IMR-90 (cell line): ENCODE measurements at regions not wholly inside any gene's neighbourhood (a gene's known extent, or its start where the extent isn't known, plus 50 kb on each side); places are given as distances from the start of the nearest gene placed in this dataset.

Source experiments
- ATAC-seq: fragments of 200-7000 bp; cut with Tn5 transposase; 2 replicates; pipeline ENCODE4 v1.9.1; 2020; ENCODE audit warnings: low read depth, mild to moderate bottlenecking, moderate library complexity
- BruUV-seq: library from RNA; stranded (reverse); fragments of 400-500 nt; replicated peaks from 2 replicates; lab custom pipeline; 2021; lab: Mats Ljungman, UMichigan
- CTCF ChIA-PET: fragments of 300-600 bp; formaldehyde crosslinking; extraction: SDS; loops from one replicate; lab custom pipeline; 2021; ENCODE audit warnings: antibody characterized with exemption; lab: Yijun Ruan, JAX
- POLR2A ChIA-PET: fragments of 300-600 bp; sonication (Branson Sonifier 250); formaldehyde crosslinking; loops from one replicate; lab custom pipeline; 2022; ENCODE audit warnings: antibody characterized with exemption; ENCODE audit not compliant: unreplicated experiment; lab: Charles Lee
- DNase-seq: peaks from one replicate; pipeline ENCODE4 v3.0.0; 2013
- H2AFZ ChIP-seq: replicated peaks from 2 replicates; pipeline ENCODE3; 2013; ENCODE audit warnings: low read length, mild to moderate bottlenecking; ENCODE audit not compliant: poor library complexity
- H2AK5ac ChIP-seq: 2 replicates; pipeline ENCODE4 v1.6.1; 2013; ENCODE audit warnings: low read depth, low read length, inconsistent platforms
- H2AK9ac ChIP-seq: replicated peaks from 2 replicates; pipeline ENCODE3; 2013; ENCODE audit warnings: mild to moderate bottlenecking, low read depth, low read length, moderate library complexity; ENCODE audit not compliant: poor library complexity
- H2BK120ac ChIP-seq: 2 replicates; pipeline ENCODE4 v1.6.1; 2013; ENCODE audit warnings: low read depth, low read length, inconsistent platforms
- H2BK15ac ChIP-seq: 3 replicates; pipeline ENCODE4 v1.6.1; 2013; ENCODE audit warnings: low read depth, low read length, inconsistent platforms
- H2BK20ac ChIP-seq: 2 replicates; pipeline ENCODE4 v1.6.1; 2013; ENCODE audit warnings: low read depth, mild to moderate bottlenecking, inconsistent platforms, low read length, moderate library complexity
- H2BK5ac ChIP-seq: 2 replicates; pipeline ENCODE4 v1.6.1; 2013; ENCODE audit warnings: mild to moderate bottlenecking, low read depth, low read length, inconsistent platforms; ENCODE audit not compliant: poor library complexity, severe bottlenecking
- H3K14ac ChIP-seq: replicated peaks from 2 replicates; pipeline ENCODE4 v1.6.1; 2013; ENCODE audit warnings: low read depth, low read length, inconsistent platforms
- H3K18ac ChIP-seq: 2 replicates; pipeline ENCODE4 v1.6.1; 2013; ENCODE audit warnings: low read depth, low read length, control low read depth
- H3K23ac ChIP-seq: 2 replicates; pipeline ENCODE4 v1.6.1; 2013; ENCODE audit warnings: low read depth, low read length, inconsistent platforms
- H3K27ac ChIP-seq: 2 replicates; pipeline ENCODE4 v1.5.1; 2013; ENCODE audit warnings: mild to moderate bottlenecking, control low read depth, low read length; ENCODE audit not compliant: insufficient read depth
- H3K27me3 ChIP-seq: 2 replicates; pipeline ENCODE4 v1.6.1; 2013; ENCODE audit warnings: low read length; ENCODE audit not compliant: control insufficient read depth, insufficient read depth
- H3K36me3 ChIP-seq: 2 replicates; pipeline ENCODE4 v1.6.1; 2013; ENCODE audit warnings: low read length, mixed read lengths; ENCODE audit not compliant: control insufficient read depth, insufficient read depth
- H3K4ac ChIP-seq: 2 replicates; pipeline ENCODE4 v1.6.1; 2013; ENCODE audit warnings: low read depth, low read length, inconsistent platforms
- H3K4me1 ChIP-seq: 2 replicates; pipeline ENCODE4 v1.6.1; 2013; ENCODE audit warnings: low read length, mixed read lengths; ENCODE audit not compliant: control insufficient read depth, insufficient read depth
- H3K4me2 ChIP-seq: 2 replicates; pipeline ENCODE4 v1.6.1; 2013; ENCODE audit warnings: low read depth, mild to moderate bottlenecking, control low read depth, low read length, moderate library complexity
- H3K4me3 ChIP-seq: 2 replicates; pipeline ENCODE4 v1.5.1; 2013; ENCODE audit warnings: low read depth, mild to moderate bottlenecking, control low read depth, low read length, moderate library complexity; ENCODE audit not compliant: insufficient read depth
- H3K56ac ChIP-seq: 2 replicates; pipeline ENCODE4 v1.6.1; 2013; ENCODE audit warnings: low read length, inconsistent platforms; ENCODE audit not compliant: insufficient read depth; ENCODE audit errors: extremely low read depth
- H3K79me1 ChIP-seq, 2 experiments: 2 replicates each; pipeline ENCODE4 v1.6.1; 2013; ENCODE audit warnings: low read length in 2 of 2, inconsistent platforms in 1 of 2, low read depth in 1 of 2
- H3K9ac ChIP-seq: 2 replicates; pipeline ENCODE4 v1.6.1; 2013; ENCODE audit warnings: low read depth, low read length, control low read depth
- H3K9me1 ChIP-seq: 2 replicates; pipeline ENCODE4 v1.6.1; 2013; ENCODE audit warnings: low read length, inconsistent platforms; ENCODE audit not compliant: insufficient read depth
- H3K9me3 ChIP-seq: 2 replicates; pipeline ENCODE4 v1.6.1; 2013; ENCODE audit warnings: low read length; ENCODE audit not compliant: control insufficient read depth, insufficient read depth
- H4K20me1 ChIP-seq: 2 replicates; pipeline ENCODE4 v1.6.1; 2013; ENCODE audit warnings: low read length, inconsistent platforms; ENCODE audit not compliant: insufficient read depth
- H4K5ac ChIP-seq: 2 replicates; pipeline ENCODE4 v1.6.1; 2013; ENCODE audit warnings: mild to moderate bottlenecking, low read depth, low read length, control low read depth
- H4K8ac ChIP-seq, 2 experiments: 2 replicates each; pipeline ENCODE4 v1.6.1; 2013; ENCODE audit warnings: low read depth in 2 of 2, low read length in 2 of 2, control low read depth in 1 of 2, inconsistent platforms in 1 of 2
- H4K91ac ChIP-seq: 2 replicates; pipeline ENCODE4 v1.6.1; 2013; ENCODE audit warnings: low read depth, low read length, inconsistent platforms; ENCODE audit not compliant: insufficient read depth
- BHLHE40 ChIP-seq: fragments of 150-350 bp; IDR thresholded peaks from 2 replicates; pipeline ENCODE4 v1.6.1; 2016; ENCODE audit warnings: mild to moderate bottlenecking, low read depth, low read length
- CEBPB ChIP-seq: IDR thresholded peaks from 2 replicates; pipeline ENCODE4 v1.6.1; 2012; ENCODE audit warnings: low read depth, low read length, improper control_type of control experiment
- CHD1 ChIP-seq: IDR thresholded peaks from 2 replicates; pipeline ENCODE4 v1.6.1; 2012; ENCODE audit warnings: low read depth, low read length, improper control_type of control experiment
- ELK1 ChIP-seq: fragments of 150-350 bp; IDR thresholded peaks from 2 replicates; pipeline ENCODE4 v1.6.1; 2016; ENCODE audit warnings: low read depth, mild to moderate bottlenecking, low read length, moderate library complexity, borderline replicate concordance
- FOS ChIP-seq: fragments of 150-350 bp; IDR thresholded peaks from 2 replicates; pipeline ENCODE4 v1.6.1; 2016; ENCODE audit warnings: low read depth, low read length
- MAFK ChIP-seq: IDR thresholded peaks from 2 replicates; pipeline ENCODE4 v1.6.1; 2012; ENCODE audit warnings: low read depth, low read length, improper control_type of control experiment
- MAZ ChIP-seq: IDR thresholded peaks from 2 replicates; pipeline ENCODE4 v1.6.1; 2012; ENCODE audit warnings: low read depth, mild to moderate bottlenecking, low read length, improper control_type of control experiment, moderate library complexity, borderline replicate concordance
- MXI1 ChIP-seq: IDR thresholded peaks from 2 replicates; pipeline ENCODE4 v1.6.1; 2012; ENCODE audit warnings: low read depth, mild to moderate bottlenecking, low read length, moderate library complexity, borderline replicate concordance
- NFE2L2 ChIP-seq: fragments of 150-350 bp; IDR thresholded peaks from 2 replicates; pipeline ENCODE4 v1.6.1; 2016; ENCODE audit warnings: low read depth, mild to moderate bottlenecking, low read length
- RAD21 ChIP-seq: IDR thresholded peaks from 2 replicates; pipeline ENCODE4 v1.6.1; 2012; ENCODE audit warnings: low read length, improper control_type of control experiment
- RCOR1 ChIP-seq: IDR thresholded peaks from 2 replicates; pipeline ENCODE4 v1.6.1; 2012; ENCODE audit warnings: mild to moderate bottlenecking, low read length, improper control_type of control experiment; ENCODE audit not compliant: insufficient replicate concordance
- RFX5 ChIP-seq: IDR thresholded peaks from 2 replicates; pipeline ENCODE4 v1.8.0; 2012; ENCODE audit warnings: low read depth, mild to moderate bottlenecking, low read length, moderate library complexity
- SMC3 ChIP-seq: fragments of 150-350 bp; IDR thresholded peaks from 2 replicates; pipeline ENCODE4 v1.6.1; 2016; ENCODE audit warnings: low read depth, mild to moderate bottlenecking, antibody characterized with exemption, low read length, moderate library complexity
- USF2 ChIP-seq: fragments of 150-350 bp; IDR thresholded peaks from 2 replicates; pipeline ENCODE4 v1.6.1; 2017; ENCODE audit warnings: mild to moderate bottlenecking, antibody characterized with exemption, low read length, low read depth
- WGBS, 2 experiments: methylation state at CpG; one replicate each; pipeline versions ENCODE4 v1.1.5 to v1.1.7; 2013; ENCODE audit warnings: missing lambda C conversion rate in 2 of 2; ENCODE audit not compliant: insufficient read length in 1 of 2; ENCODE audit errors: extremely low coverage in 2 of 2; 5-methylcytosine and 5-hydroxymethylcytosine counted together
- dilution Hi-C: fragments of 300-500 bp; cut with HindIII; formaldehyde crosslinking; loops from one replicate; pipeline ENCODE4 v1.14.3; 2018; ENCODE audit warnings: low sequenced_read_pairs; ENCODE audit not compliant: unreplicated experiment
- in situ Hi-C: fragments of 300-500 bp; cut with MboI; formaldehyde crosslinking; loops from 3 replicates; pipeline ENCODE4 v1.14.3; 2019; ENCODE audit warnings: low sequenced_read_pairs, inconsistent platforms, mixed read lengths
- intact Hi-C: fragments of 100-400 bp; cut with micrococcal nuclease; formaldehyde crosslinking; loops from 2 replicates; pipeline ENCODE4 v1.10.0; 2022
- TF ChIP-seq, protein P1 (sequence below): conservative IDR thresholded peaks from 2 replicates; pipeline ENCODE4 v1.5.1; 2012; ENCODE audit warnings: mild to moderate bottlenecking, low read depth, low read length, improper control_type of control experiment

GRCh38 chr1:98429965-98430443 is 231.5 kb upstream of the SNX7 start:
- Histone ChIP-seq H3K9ac (no peak overlapping the region), H3K14ac (no peak overlapping the region), H3K9me1 (no peaks in the 10 kb centered on the region), H3K18ac (no peak overlapping the region), H2BK120ac (no peak overlapping the region), H3K4ac (no peak overlapping the region), H2BK15ac (no peak overlapping the region), H3K4me1 (no peaks in the 10 kb centered on the region), H2AK5ac (no peak overlapping the region), H2BK5ac (no peak overlapping the region), H3K23ac (no peak overlapping the region), H3K36me3 (no peaks in the 10 kb centered on the region), H3K79me1 (no peaks in the 10 kb centered on the region), H3K4me2 (no peak overlapping the region), H3K56ac (no peak overlapping the region), H3K27ac (no peak overlapping the region), H4K91ac (no peak overlapping the region), H2AFZ (peak overlapping the region; percentile 40), H3K27me3 (no peaks in the 10 kb centered on the region), H3K4me3 (no peak overlapping the region), H4K20me1 (no peaks in the 10 kb centered on the region), H2AK9ac (no peak overlapping the region), H4K8ac (no peak overlapping the region), H2BK20ac (no peak overlapping the region), H4K5ac (no peak overlapping the region), H3K9me3 (no peaks in the 10 kb centered on the region)
- ChIA-PET CTCF (no interaction called here), POLR2A (no interaction called here)
- ATAC-seq (no peak), DNase-seq (no peak)
- dilution Hi-C loops (no loop called here), intact Hi-C loops (no loop called here), in situ Hi-C loops (no loop called here)
- BruUV-seq = no TSS peak
- WGBS, 2 experiments = no CpG with 5 or more reads among the region's 2 CpGs
- TF ChIP-seq MAZ = no peak
- no peak for TF ChIP-seq FOS
- no peak for TF ChIP-seq CEBPB
- TF ChIP-seq ELK1 = no peak
- no peak for TF ChIP-seq RCOR1
- TF ChIP-seq MAFK = no peak
- TF ChIP-seq NFE2L2 = no peak
- TF ChIP-seq RAD21 = no peak
- TF ChIP-seq, protein P1, sequence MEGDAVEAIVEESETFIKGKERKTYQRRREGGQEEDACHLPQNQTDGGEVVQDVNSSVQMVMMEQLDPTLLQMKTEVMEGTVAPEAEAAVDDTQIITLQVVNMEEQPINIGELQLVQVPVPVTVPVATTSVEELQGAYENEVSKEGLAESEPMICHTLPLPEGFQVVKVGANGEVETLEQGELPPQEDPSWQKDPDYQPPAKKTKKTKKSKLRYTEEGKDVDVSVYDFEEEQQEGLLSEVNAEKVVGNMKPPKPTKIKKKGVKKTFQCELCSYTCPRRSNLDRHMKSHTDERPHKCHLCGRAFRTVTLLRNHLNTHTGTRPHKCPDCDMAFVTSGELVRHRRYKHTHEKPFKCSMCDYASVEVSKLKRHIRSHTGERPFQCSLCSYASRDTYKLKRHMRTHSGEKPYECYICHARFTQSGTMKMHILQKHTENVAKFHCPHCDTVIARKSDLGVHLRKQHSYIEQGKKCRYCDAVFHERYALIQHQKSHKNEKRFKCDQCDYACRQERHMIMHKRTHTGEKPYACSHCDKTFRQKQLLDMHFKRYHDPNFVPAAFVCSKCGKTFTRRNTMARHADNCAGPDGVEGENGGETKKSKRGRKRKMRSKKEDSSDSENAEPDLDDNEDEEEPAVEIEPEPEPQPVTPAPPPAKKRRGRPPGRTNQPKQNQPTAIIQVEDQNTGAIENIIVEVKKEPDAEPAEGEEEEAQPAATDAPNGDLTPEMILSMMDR = no peak
- TF ChIP-seq MXI1 = no peak
- no peak for TF ChIP-seq CHD1
- no peak for TF ChIP-seq USF2
- no peak for TF ChIP-seq SMC3
- TF ChIP-seq BHLHE40 = no peak
- TF ChIP-seq RFX5 = no peak
